H1 (cell line): ENCODE measurements at regions not wholly inside any gene's neighbourhood (a gene's known extent, or its start where the extent isn't known, plus 50 kb on each side); places are given as distances from the start of the nearest gene placed in this dataset.

ENCODE experiments used
- CTCF ChIA-PET: fragments of 300-600 bp; sonication (Branson Sonifier 250); formaldehyde crosslinking; loops from one replicate; lab custom pipeline; 2021; ENCODE audit not compliant: partially characterized antibody; lab: Charles Lee
- POLR2A ChIA-PET: fragments of 300-600 bp; sonication (Branson Sonifier 250); formaldehyde crosslinking; loops from one replicate; lab custom pipeline; 2021; ENCODE audit warnings: inconsistent platforms; ENCODE audit not compliant: partially characterized antibody; lab: Charles Lee
- DNase-seq, 2 experiments: peaks; one replicate each; pipeline versions ENCODE4 v3.0.0 to v3.0.0-alpha.2; 2010 to 2022; ENCODE audit warnings: low spot score in 2 of 2, low read depth in 1 of 2, mixed read lengths in 1 of 2
- FAIRE-seq: peaks from 2 replicates; lab custom pipeline; 2011; peaks lifted over from hg19 to GRCh38; lab: Jason Lieb, UNC
- H2AFZ ChIP-seq: 2 replicates; pipeline ENCODE4 v1.8.1; 2012; ENCODE audit warnings: low read length, inconsistent platforms
- H2AK5ac ChIP-seq: 2 replicates; pipeline ENCODE4 v1.6.1; 2013; ENCODE audit warnings: low read depth, low read length
- H2BK120ac ChIP-seq: replicated peaks from 2 replicates; pipeline ENCODE3; 2013; ENCODE audit warnings: low read depth, low read length, inconsistent platforms
- H2BK12ac ChIP-seq: 2 replicates; pipeline ENCODE4 v1.6.1; 2013; ENCODE audit warnings: low read depth, low read length
- H2BK15ac ChIP-seq: 2 replicates; pipeline ENCODE4 v1.6.1; 2013; ENCODE audit warnings: low read length
- H2BK20ac ChIP-seq: 2 replicates; pipeline ENCODE4 v1.6.1; 2013; ENCODE audit warnings: low read length
- H2BK5ac ChIP-seq: 2 replicates; pipeline ENCODE4 v1.6.1; 2013; ENCODE audit warnings: low read depth, low read length
- H3K14ac ChIP-seq: 2 replicates; pipeline ENCODE4 v1.6.1; 2013; ENCODE audit warnings: inconsistent platforms; ENCODE audit not compliant: insufficient read length
- H3K18ac ChIP-seq: 2 replicates; pipeline ENCODE4 v1.6.1; 2013; ENCODE audit warnings: low read length; ENCODE audit errors: extremely low read depth
- H3K23ac ChIP-seq: 2 replicates; pipeline ENCODE4 v1.6.1; 2013; ENCODE audit warnings: inconsistent platforms; ENCODE audit not compliant: insufficient read length
- H3K23me2 ChIP-seq: 2 replicates; pipeline ENCODE4 v1.6.1; 2013; ENCODE audit warnings: low read depth, low read length
- H3K27ac ChIP-seq: 2 replicates; pipeline ENCODE4 v1.6.1; 2011; ENCODE audit warnings: low read depth, low read length, inconsistent platforms
- H3K27me3 ChIP-seq, 4 experiments: replicated peaks in 1 of 4; 1 replicate in 1 of 4; 2 replicates in 3 of 4; pipeline versions ENCODE4 v1.6.1 to v1.8.1; 2011 to 2013; ENCODE audit warnings: low read length in 3 of 4, mild to moderate bottlenecking in 3 of 4, inconsistent platforms in 2 of 4, mixed read lengths in 2 of 4, moderate library complexity in 1 of 4; ENCODE audit not compliant: control insufficient read depth in 3 of 4, insufficient read depth in 3 of 4; ENCODE audit errors: extremely low read depth in 1 of 4
- H3K36me3 ChIP-seq, 4 experiments: 2 replicates each; pipeline versions ENCODE4 v1.6.1 to v1.8.1; 2011 to 2013; ENCODE audit warnings: mild to moderate bottlenecking in 4 of 4, low read length in 3 of 4, moderate library complexity in 2 of 4, control low read depth in 1 of 4, inconsistent platforms in 1 of 4; ENCODE audit not compliant: insufficient read depth in 4 of 4, control insufficient read depth in 2 of 4
- H3K4ac ChIP-seq: replicated peaks from 2 replicates; pipeline ENCODE3; 2013; ENCODE audit warnings: low read length, low read depth, mixed read lengths, inconsistent platforms; ENCODE audit not compliant: insufficient read length
- H3K4me1 ChIP-seq, 4 experiments: replicated peaks in 1 of 4; 1 replicate in 1 of 4; 2 replicates in 3 of 4; pipeline versions ENCODE4 v1.6.1 to v1.8.1; 2011 to 2013; ENCODE audit warnings: low read length in 3 of 4, inconsistent platforms in 2 of 4, mixed read lengths in 1 of 4; ENCODE audit not compliant: insufficient read depth in 4 of 4, control insufficient read depth in 3 of 4
- H3K4me2 ChIP-seq, 2 experiments: 2 replicates each; pipeline versions ENCODE4 v1.6.1 to v1.8.1; 2011 to 2013; ENCODE audit warnings: low read depth in 2 of 2, low read length in 2 of 2, control low read depth in 1 of 2, inconsistent platforms in 1 of 2, mild to moderate bottlenecking in 1 of 2; ENCODE audit not compliant: insufficient read depth in 1 of 2
- H3K4me3 ChIP-seq, 4 experiments: fragments of 200-600, 300-600 bp in 1 of 4; sonication (generic), shearing (Covaris generic), sonication (Bioruptor Twin) in 1 of 4; 2 replicates each; pipeline versions ENCODE4 v1.5.1 to v1.8.1; 2011 to 2016; ENCODE audit warnings: low read length in 4 of 4, low read depth in 3 of 4, control low read depth in 2 of 4, inconsistent platforms in 2 of 4, mild to moderate bottlenecking in 2 of 4, mixed read lengths in 1 of 4, moderate library complexity in 1 of 4; ENCODE audit not compliant: insufficient read depth in 2 of 4; ENCODE audit errors: extremely low read depth in 1 of 4
- H3K56ac ChIP-seq: replicated peaks from 2 replicates; pipeline ENCODE3; 2013; ENCODE audit warnings: low read depth, mild to moderate bottlenecking, mixed read lengths, low read length, inconsistent platforms; ENCODE audit not compliant: insufficient read length
- H3K79me1 ChIP-seq: 2 replicates; pipeline ENCODE4 v1.6.1; 2013; ENCODE audit warnings: low read depth, low read length, control low read depth
- H3K79me2 ChIP-seq, 2 experiments: 2 replicates each; pipeline versions ENCODE4 v1.6.1 to v1.8.1; 2012 to 2013; ENCODE audit warnings: low read length in 2 of 2, mild to moderate bottlenecking in 2 of 2, inconsistent platforms in 1 of 2; ENCODE audit not compliant: insufficient read depth in 2 of 2, control insufficient read depth in 1 of 2
- H3K9ac ChIP-seq, 4 experiments: replicated peaks in 1 of 4; 1 replicate in 1 of 4; 2 replicates in 3 of 4; pipeline versions ENCODE4 v1.6.1 to v1.8.1; 2011 to 2013; ENCODE audit warnings: low read depth in 3 of 4, low read length in 3 of 4, control low read depth in 2 of 4, mild to moderate bottlenecking in 2 of 4, moderate library complexity in 2 of 4, inconsistent platforms in 1 of 4; ENCODE audit errors: extremely low read depth in 1 of 4
- H3K9me3 ChIP-seq, 2 experiments: 2 replicates each; pipeline versions ENCODE4 v1.6.1 to v1.8.1; 2012 to 2013; ENCODE audit warnings: mild to moderate bottlenecking in 2 of 2, moderate library complexity in 2 of 2, control low read depth in 1 of 2, inconsistent platforms in 1 of 2, low read depth in 1 of 2, low read length in 1 of 2, mixed read lengths in 1 of 2; ENCODE audit not compliant: insufficient read depth in 2 of 2
- H4K20me1 ChIP-seq, 2 experiments: replicated peaks in 1 of 2; 2 replicates each; pipeline versions ENCODE3 to v1.8.1; 2011 to 2013; ENCODE audit warnings: inconsistent platforms in 2 of 2, low read length in 2 of 2, mild to moderate bottlenecking in 1 of 2; ENCODE audit not compliant: insufficient read depth in 2 of 2, control insufficient read depth in 1 of 2
- H4K5ac ChIP-seq: 2 replicates; pipeline ENCODE4 v1.6.1; 2013; ENCODE audit warnings: low read length, low read depth, mixed read lengths, inconsistent platforms; ENCODE audit not compliant: insufficient read length
- H4K8ac ChIP-seq: 2 replicates; pipeline ENCODE4 v1.8.0; 2013; ENCODE audit warnings: mild to moderate bottlenecking, moderate library complexity, low read length, inconsistent platforms; ENCODE audit not compliant: insufficient read depth; ENCODE audit errors: extremely low read depth
- H4K91ac ChIP-seq: replicated peaks from 2 replicates; pipeline ENCODE3; 2013; ENCODE audit warnings: low read length, mixed read lengths, inconsistent platforms; ENCODE audit not compliant: insufficient read length
- BACH1 ChIP-seq: IDR thresholded peaks from 2 replicates; pipeline ENCODE4 v1.6.1; 2012; ENCODE audit warnings: low read length, improper control_type of control experiment
- BCL11A ChIP-seq, 2 experiments: IDR thresholded peaks; one replicate each; pipeline ENCODE4 v1.6.1; 2011; ENCODE audit warnings: low read depth in 2 of 2, low read length in 2 of 2, mild to moderate bottlenecking in 2 of 2
- CEBPB ChIP-seq: IDR thresholded peaks from 2 replicates; pipeline ENCODE4 v1.6.1; 2012; ENCODE audit warnings: low read depth, low read length
- CHD1 ChIP-seq: IDR thresholded peaks from 2 replicates; pipeline ENCODE4 v1.6.1; 2012; ENCODE audit warnings: low read depth, low read length, improper control_type of control experiment
- CHD2 ChIP-seq: IDR thresholded peaks from 2 replicates; pipeline ENCODE4 v1.6.1; 2012; ENCODE audit warnings: low read length, improper control_type of control experiment
- CREB1 ChIP-seq: IDR thresholded peaks from 2 replicates; pipeline ENCODE4 v1.6.1; 2012; ENCODE audit warnings: inconsistent platforms
- GABPA ChIP-seq: IDR thresholded peaks from 2 replicates; pipeline ENCODE4 v1.6.1; 2011; ENCODE audit warnings: mild to moderate bottlenecking, low read length, moderate library complexity, borderline replicate concordance; ENCODE audit not compliant: insufficient read depth
- KDM1A ChIP-seq: fragments of 200-600, 300-600 bp; sonication (generic); IDR thresholded peaks from 2 replicates; pipeline ENCODE4 v1.7.1; 2016; ENCODE audit warnings: mild to moderate bottlenecking, low read length, borderline replicate concordance
- KDM4A ChIP-seq: IDR thresholded peaks from one replicate; pipeline ENCODE4 v1.7.1; 2012; ENCODE audit warnings: low read depth, mild to moderate bottlenecking, moderate library complexity, low read length, inconsistent platforms; ENCODE audit not compliant: severe bottlenecking
- POLR2A ChIP-seq, 2 experiments: IDR thresholded peaks; 1 replicate in 1 of 2; 2 replicates in 1 of 2; pipeline ENCODE4 v1.6.1; 2011; ENCODE audit warnings: low read depth in 2 of 2, low read length in 2 of 2, mild to moderate bottlenecking in 2 of 2; ENCODE audit errors: control extremely low read depth in 1 of 2
- POU5F1 ChIP-seq: IDR thresholded peaks from 2 replicates; pipeline ENCODE4 v1.6.1; 2011; ENCODE audit warnings: low read depth, mild to moderate bottlenecking, low read length, moderate library complexity
- SIRT6 ChIP-seq: IDR thresholded peaks from one replicate; pipeline ENCODE4 v1.7.1; 2012; ENCODE audit warnings: low read length, inconsistent platforms
- SP1 ChIP-seq: IDR thresholded peaks from 2 replicates; pipeline ENCODE4 v1.6.1; 2011; ENCODE audit warnings: low read depth, low read length
- SRF ChIP-seq: IDR thresholded peaks from 2 replicates; pipeline ENCODE4 v1.6.1; 2011; ENCODE audit warnings: mild to moderate bottlenecking, low read depth, low read length, moderate library complexity
- TAF7 ChIP-seq: optimal IDR thresholded peaks from 2 replicates; pipeline ENCODE3; 2011; ENCODE audit warnings: low read depth, mild to moderate bottlenecking, inconsistent platforms, low read length, moderate library complexity, borderline replicate concordance
- TBP ChIP-seq: IDR thresholded peaks from 2 replicates; pipeline ENCODE4 v1.6.1; 2011; ENCODE audit warnings: low read depth, low read length, improper control_type of control experiment
- WGBS, 2 experiments: shearing (Covaris generic) in 1 of 2; methylation state at CpG; one replicate each; pipeline versions ENCODE4 v1.1.6 to v1.1.7; 2013 to 2015; ENCODE audit warnings: low lambda C conversion rate in 2 of 2, mixed read lengths in 2 of 2, inconsistent platforms in 1 of 2, low coverage in 1 of 2, missing lambda C conversion rate in 1 of 2; ENCODE audit not compliant: insufficient replicate concordance in 2 of 2, insufficient coverage in 1 of 2, insufficient read length in 1 of 2; ENCODE audit errors: extremely low coverage in 1 of 2, missing lambda C conversion rate in 1 of 2; 5-methylcytosine and 5-hydroxymethylcytosine counted together

DNA sequence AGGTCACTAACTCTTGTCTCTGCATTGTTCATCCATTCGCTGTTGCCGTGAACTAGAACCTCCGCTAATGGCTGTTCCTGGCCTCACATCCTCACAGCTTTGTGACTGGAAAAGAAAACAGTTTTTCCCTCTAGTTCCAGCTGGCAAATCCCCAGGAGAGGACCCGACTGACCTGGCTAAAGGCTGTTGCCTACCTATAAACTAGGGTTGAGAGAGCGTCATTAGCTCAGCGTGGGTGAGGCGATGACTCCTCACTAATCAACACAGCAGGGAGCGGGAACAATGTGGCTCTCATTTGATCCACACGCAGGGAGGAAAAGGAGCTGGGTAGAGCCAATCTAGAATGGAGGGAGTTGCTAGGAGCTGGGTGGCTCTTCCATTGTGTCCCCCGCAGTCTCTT is 282.1 kb upstream of the IRX5 start:
- Histone ChIP-seq H2BK20ac (no peak overlapping the region), H3K79me1 (no peaks in the 10 kb centered on the region), H3K4ac (no peak overlapping the region), H3K56ac (no peak overlapping the region), H3K79me2 (no peaks in the 10 kb centered on the region), H4K8ac (no peak overlapping the region), H4K20me1 (peaks cover 0 to 1% of the 10 kb centered on the region in 2 experiments), H3K9me3 (no peaks in the 10 kb centered on the region), H2BK15ac (no peak overlapping the region), H3K23ac (no peak overlapping the region)
- POLR2A ChIA-PET = interaction anchor here (1.1 kb wide), 2 partner anchors 12 to 169 kb away, joined by 3 read pairs; no protein-coding TSS in a partner anchor
- DNase-seq = no peak
- no peak for TF ChIP-seq CHD1
- TF ChIP-seq KDM1A = no peak
- no peak for TF ChIP-seq BACH1
- no peak for TF ChIP-seq CREB1
- no peak for TF ChIP-seq SRF
- TF ChIP-seq BCL11A (IDR thresholded peaks at IDR 0.05; ENCODE audit: low read depth in 2 of 2, low read length in 2 of 2) = no peak
- TF ChIP-seq SP1 = no peak
- TF ChIP-seq KDM4A = no peak
- TF ChIP-seq POLR2A (IDR thresholded peaks at IDR 0.05; ENCODE audit: control extremely low read depth in 1 of 2, low read depth in 2 of 2, low read length in 2 of 2) = no peak
- TF ChIP-seq CEBPB = no peak
- no peak for TF ChIP-seq CHD2
- no peak for TF ChIP-seq TBP
- TF ChIP-seq SIRT6 = no peak
- no peak for TF ChIP-seq TAF7
- no peak for TF ChIP-seq POU5F1
- TF ChIP-seq GABPA = no peak
- TF ChIP-seq, all 59 proteins: peak for 0
- H2AFZ ChIP-seq = no peak overlapping the region
- H4K5ac ChIP-seq = no peak overlapping the region
- H3K36me3 ChIP-seq = peaks cover 0 to 2% (median 0%) of the 10 kb centered on the region in 4 experiments; a peak in 1 of 8 replicates
- no peak overlapping the region for H3K4me3 ChIP-seq
- H2BK5ac ChIP-seq = no peak overlapping the region
- peaks cover 7 to 22% (median 19%) of the 10 kb centered on the region in 4 experiments for H3K4me1 ChIP-seq
- H3K18ac ChIP-seq = no peak overlapping the region; the same call in 1 of the 2 replicates
- peaks cover 22 to 40% (median 37%) of the 10 kb centered on the region in 4 experiments for H3K27me3 ChIP-seq
- no peaks in the 10 kb centered on the region; the same call in 1 of the 2 replicates for H3K23me2 ChIP-seq
- WGBS, 2 experiments = 75% methylated on average over 10 of the region's 10 CpGs; no CpG with 5 or more reads in 1 of the 2 experiments
- H3K4me2 ChIP-seq = no peak overlapping the region
- H2AK5ac ChIP-seq = no peak overlapping the region
- CTCF ChIA-PET = interaction anchor here (1.1 to 1.3 kb wide), 2 partner anchors 15 to 367 kb away, joined by 3 to 4 read pairs; no protein-coding TSS in a partner anchor
- H2BK12ac ChIP-seq = no peak overlapping the region
- no peak overlapping the region for H2BK120ac ChIP-seq
- H3K9ac ChIP-seq = no peak overlapping the region
- no peak for FAIRE-seq
- H4K91ac ChIP-seq = no peak overlapping the region
- no peak overlapping the region for H3K14ac ChIP-seq
- H3K27ac ChIP-seq = no peak overlapping the region
